ENCODE measurements at regions not wholly inside any gene's neighbourhood (a gene's known extent, or its start where the extent isn't known, plus 50 kb on each side); places are given as distances from the start of the nearest gene placed in this dataset.
A peak's percentile ranks its signal among the peaks of the same experiment; 100 is the strongest.

DNA sequence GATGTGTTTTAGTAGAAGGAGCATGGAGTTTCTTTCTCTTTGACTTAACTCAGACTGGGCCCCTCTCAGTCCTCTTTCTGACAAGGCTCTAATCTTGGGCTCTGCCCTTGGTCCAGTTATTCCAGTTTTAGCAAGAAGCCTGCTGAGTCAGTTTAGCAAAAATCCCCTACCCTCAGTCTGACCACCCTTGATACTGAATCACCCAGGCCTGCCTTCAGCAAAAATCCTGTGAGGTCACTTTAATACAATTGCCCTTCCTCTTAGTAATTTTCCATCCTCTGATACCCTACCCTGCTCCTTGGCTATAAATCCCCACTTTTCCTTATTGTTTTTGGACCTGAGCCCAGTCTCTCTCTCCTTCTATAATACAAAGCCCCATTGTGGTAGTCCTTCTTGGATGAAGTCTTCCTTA is 326.7 kb upstream of the NOX3 start:
- peak; percentile 97 for DNase-seq (ENCODE audit: low read depth)

DNA sequence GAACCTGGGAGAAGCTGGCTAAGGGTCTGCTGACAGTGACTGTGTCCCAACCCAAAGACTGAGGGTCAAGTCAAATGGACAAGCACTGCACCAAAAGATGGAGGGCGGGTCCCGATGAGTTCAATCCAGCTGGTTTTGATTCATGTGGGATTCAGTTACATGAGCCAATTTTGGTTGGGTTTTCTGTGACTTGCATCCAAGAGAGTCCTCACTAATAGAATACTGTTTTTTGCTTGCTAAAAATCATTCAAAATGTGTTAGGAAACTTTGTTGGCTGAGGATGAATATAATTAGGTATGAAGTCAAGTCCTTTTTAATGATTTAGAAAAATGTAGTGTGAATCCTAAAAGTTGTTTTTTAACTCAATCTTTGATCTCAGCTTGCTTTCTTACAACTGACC is 323.8 kb upstream of the NOX3 start:
- DNase-seq (ENCODE audit: low read depth) = no peak

DNA sequence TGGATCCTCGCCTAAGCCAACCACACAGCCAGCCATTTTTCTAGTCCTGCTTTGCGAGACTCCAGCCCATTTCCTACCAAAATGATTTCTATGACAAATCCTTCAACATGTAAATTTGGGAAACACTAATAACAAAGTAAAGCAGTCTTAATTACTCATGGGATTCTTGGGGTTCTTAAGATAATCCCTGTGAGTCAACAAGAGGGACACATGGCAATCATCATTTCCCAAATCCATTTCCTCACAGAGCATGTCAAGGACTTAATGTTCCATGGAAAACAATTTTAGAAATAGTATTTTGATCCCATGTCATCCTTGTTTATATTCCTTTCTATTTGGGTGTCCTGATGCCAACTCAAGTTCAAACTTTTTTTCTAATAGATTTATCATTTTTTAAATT is 322.7 kb upstream of the NOX3 start:
- no peak for DNase-seq (ENCODE audit: low read depth)

DNA sequence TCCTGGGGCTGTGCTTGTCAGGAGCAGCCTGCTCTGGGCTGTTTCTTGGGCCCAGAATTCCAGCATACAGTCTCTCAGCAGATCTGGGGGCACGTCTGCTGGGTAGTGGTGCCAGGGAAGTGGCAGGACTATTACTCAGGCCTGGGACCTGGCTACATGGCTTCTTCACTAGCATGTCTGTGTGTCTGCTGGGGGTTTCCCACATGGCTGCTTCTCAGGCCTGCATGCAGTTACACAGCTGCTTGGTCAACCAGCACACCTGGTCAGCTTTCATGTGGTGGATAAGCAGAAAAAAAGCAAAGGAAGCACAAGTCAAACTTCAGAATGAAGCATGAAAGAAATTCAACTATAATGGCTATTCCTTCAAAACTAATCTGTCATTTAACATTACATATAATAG is 316.2 kb upstream of the NOX3 start:
- DNase-seq (ENCODE audit: low read depth) = no peak

DNA sequence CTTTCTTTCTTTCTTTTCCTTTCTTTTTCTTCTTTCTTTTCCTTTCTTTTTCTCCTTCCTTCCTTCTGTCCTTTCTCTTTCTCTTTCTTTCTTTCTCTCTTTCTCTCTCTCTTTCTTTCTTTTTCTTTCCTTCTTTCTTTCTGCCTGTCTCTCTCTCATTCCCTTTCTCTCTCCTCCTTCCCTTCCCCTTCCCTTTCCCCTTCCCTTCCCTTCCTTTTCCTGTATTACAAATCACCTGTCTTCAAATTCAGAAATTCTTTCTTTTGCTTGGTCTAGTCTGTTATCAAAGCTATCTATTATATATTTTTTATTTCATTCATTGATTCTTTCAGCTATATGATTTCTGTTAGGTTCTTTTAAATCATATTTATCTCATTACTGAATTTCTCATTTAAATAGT is 315.2 kb upstream of the NOX3 start:
- no peak for DNase-seq (ENCODE audit: low read depth)

DNA sequence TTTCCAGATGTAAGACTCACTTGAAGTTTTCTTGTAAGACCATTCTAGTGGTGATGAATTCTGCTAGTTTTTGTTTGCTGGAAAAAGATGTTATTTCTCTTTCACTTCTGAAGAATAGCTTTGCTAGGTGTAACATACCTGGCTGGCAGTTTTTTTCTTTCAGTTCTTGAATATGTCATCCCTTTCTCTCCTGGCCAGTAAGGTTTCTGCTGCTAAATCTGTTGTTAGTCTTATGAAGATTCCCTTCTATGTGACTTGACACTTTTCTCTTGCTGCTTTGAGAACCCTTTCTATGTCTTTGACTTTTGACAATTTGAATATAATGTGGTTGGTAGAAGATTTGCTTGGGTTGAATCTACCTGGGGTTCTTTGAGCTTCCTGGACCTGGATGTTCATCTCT is 314.7 kb upstream of the NOX3 start:
- DNase-seq (ENCODE audit: low read depth) = no peak

DNA sequence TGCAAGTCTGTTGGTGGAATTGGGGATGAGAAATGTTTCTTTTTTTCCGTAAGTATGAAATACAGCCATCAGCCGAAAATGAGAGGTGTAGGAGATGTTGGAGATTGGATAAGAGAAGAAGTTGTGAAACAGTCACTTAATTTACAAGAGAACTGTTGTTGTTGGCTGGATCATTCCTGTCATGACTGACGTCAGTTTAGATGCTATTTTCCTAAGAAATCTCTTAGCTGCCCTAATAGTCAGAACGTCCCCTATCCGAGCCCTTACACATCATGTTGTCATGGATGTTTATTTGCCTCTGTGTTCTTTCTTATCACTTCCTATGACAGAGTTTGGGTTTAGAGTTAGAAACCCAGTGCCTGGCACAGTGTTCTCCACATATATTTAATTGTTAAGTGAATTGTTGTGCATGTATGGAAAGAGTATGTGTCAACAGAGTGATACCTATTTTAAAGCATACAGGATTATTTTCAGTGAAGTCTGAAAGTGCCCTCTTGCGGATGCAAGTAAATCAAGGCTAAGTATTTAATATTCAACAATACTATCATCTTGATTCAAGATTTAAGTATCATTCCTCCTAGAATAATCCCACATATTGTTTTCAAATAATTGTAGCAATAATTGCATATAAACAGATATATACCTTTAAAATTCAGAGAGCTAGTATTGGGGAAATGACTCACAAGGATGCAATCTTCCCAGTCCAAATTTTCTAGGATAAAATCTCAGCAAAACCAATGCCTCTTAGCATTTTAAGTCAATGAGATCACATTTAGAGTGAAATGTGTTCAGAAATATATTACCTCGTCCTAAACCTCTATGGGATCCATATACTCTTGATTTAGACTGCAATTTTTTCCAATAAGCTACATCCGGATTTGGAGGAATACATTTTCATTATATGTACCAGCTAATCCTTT is 309.9 kb upstream of the NOX3 start:
- DNase-seq (ENCODE audit: low read depth) = no peak

DNA sequence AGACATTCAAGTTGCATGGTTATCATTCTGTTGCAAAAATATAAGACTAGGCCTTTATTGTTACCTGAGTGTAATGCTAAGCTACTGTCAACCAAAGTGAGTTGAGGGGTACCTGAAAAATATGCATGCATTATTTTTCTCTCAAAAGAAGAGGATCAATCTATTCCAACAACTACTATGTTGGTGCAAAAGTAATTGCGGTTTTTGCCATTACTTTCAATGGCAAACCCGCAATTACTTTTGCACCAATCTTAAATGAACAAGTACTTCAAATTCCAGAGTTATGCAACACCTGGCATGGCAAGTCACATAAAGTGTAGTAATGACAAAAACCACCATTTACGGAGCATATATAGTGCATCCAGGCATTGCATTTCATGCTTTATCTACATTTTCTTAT is 307.0 kb upstream of the NOX3 start:
- no peak for DNase-seq (ENCODE audit: low read depth)

DNA sequence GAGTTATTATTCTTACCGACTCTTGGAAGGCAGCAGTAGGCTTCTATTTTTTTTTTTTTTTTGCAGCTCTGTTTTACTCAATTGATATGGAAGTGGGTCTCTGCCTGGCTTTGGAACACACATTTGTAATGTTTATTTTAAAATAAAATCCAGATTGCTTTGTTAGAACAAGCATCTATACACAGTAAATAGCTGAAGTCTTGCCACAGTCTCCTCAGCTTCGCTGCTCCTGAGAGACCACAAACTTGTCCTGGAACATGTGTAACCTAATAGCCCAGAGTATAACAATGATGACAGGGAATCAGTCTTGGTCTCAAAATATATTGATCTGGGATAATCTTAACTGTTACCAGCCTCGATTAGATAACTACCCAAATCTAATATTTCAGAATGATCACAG is 299.8 kb upstream of the NOX3 start:
- DNase-seq (ENCODE audit: low read depth) = no peak

DNA sequence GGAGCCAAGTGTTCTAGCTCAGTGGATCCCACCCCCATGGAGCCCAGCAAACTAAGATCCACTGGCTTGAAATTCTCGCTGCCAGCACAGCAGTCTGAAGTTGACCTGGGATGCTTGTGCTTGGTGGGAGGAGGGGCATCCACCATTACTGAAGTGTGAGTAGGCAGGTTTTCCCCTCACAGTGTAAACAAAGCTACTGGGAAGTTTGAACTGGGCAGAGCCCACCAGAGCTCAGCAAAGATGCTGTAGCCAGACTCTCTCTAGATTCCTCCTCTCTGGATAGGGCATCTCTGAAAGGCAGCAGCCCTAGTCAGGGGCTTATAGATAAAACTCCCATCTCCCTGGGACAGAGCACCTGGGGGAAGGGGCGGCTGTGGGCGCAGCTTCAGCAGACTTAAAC is 293.1 kb upstream of the NOX3 start:
- DNase-seq (ENCODE audit: low read depth) = peak; percentile 10

DNA sequence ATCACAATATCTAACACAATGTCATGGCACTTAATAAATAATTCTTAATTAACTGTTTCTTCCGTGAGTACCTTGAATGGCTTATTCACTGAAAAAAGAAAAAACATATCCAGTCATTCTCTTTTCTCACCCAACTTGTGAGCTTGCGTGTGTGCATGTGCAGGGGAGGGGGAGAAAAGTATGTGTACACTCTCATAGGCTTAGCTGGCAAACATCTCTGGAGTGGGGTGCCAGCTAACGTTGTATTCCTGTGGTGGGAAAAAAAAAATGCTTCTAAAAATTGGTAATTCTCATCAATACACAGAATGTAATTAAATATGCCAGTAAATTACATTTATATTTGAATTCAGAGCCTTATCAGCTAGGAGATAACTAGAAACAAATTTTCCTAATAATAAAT is 291.9 kb upstream of the NOX3 start:
- DNase-seq (ENCODE audit: low read depth) = no peak

DNA sequence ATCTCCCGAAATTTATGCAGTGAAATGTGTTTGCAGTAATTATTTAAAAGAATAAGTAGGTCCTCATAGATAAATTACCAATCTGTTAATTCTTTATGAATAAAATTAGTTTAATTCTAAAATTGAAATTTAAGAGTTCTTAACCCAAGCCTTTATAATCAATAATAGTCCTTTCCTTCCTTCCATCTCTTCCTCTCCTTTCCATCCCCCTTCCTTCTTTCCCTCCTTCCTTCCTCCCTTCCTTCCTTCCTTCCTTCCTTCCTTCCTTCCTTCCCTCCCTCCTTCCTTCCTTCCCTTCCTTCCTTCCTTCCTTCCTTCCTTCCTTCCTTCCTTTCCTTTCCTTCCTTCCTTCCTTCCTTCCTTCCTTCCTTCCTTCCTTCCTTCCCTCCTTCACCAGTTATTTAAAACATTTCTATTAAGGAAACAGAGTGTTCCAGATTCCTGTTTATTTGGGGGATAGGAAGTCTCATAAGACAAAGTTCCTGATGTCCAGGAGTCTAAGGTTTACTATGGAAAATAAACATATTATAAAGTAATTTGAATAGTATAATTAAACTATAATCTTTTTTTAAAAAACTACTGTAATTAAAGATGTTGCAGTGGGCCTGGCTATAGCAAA is 285.3 kb upstream of the NOX3 start:
- no peak for DNase-seq (ENCODE audit: low read depth)

DNA sequence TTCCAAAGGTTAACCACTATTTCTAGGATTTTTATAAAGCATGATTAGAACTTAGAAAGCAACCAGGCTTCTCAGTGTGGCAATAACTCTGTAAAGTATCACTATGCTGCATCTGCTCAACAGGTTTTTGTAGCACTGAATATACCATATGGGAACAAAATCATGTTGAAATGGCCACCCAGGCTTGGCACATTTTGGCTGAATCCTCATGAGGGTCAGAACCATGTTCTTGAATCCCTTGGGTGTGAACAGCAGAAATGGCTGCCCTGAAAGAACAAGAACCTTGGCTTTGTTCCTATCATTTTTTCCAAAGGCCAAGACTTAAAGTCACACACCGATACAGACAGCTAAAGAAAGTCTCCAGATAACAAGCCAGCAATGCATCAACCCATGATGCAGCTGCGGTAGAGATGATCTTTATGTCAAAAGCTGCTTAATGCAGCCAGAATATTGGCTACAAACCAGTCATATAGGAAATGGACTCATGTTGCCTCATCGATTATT is 283.0 kb upstream of the NOX3 start:
- no peak for DNase-seq (ENCODE audit: low read depth)

DNA sequence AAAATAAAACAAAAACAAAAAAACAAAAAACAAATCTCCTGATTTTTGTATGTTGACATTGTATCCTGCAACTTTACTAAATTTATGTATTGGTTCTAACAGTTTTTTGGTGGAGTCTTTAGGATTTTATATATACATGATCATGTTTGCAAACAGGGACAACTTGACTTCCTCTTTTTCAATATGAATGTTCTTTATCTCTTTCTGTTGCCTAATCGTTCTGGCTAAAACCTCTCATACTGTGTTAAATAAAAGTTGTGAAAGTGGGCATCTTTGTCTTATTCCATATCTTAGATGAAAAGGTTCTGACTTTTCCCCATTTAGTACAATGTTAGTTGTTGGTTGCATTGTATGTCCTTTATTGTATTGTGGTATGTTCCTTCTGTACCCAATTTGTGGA is 261.7 kb upstream of the NOX3 start:
- DNase-seq (ENCODE audit: low read depth) = no peak

DNA sequence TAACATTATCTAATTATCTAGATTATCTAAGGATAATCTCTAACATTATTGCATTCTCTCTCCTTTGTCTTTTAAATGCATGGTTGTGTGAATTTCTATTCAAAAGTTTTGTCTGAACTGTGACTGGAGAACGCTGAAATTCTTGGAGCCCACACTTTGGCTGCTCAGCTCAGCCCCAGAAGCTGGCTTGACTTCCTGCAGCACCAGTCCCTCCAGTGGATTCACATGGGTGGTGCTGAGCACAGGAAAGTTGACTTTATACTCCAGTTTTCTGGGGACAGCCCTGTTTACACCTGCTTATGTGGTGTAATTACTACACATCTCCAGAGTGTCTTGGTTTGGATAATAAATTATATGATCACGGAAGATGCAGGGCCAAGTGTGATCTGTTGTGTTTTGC is 255.1 kb upstream of the NOX3 start:
- no peak for DNase-seq (ENCODE audit: low read depth)

DNA sequence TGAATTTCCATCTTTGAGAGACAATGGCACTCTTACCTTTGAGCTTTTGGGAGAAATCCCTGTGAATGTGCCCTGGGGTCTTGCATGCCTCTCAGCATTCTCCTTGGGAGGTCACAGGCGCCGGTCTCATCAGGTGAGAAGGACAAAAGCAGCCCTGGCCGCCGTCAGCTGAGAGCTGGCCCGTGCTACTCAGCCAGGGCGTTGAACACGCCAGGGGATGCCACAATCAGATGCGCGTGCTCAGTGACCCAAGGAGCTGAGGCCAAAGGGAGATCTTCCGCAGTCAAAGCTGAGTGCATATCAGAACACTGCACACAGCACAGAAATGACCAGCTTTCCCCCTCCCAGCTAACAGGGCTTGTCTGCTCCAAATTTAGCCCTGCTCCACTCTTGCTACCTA is 253.6 kb upstream of the NOX3 start:
- DNase-seq (ENCODE audit: low read depth) = no peak

DNA sequence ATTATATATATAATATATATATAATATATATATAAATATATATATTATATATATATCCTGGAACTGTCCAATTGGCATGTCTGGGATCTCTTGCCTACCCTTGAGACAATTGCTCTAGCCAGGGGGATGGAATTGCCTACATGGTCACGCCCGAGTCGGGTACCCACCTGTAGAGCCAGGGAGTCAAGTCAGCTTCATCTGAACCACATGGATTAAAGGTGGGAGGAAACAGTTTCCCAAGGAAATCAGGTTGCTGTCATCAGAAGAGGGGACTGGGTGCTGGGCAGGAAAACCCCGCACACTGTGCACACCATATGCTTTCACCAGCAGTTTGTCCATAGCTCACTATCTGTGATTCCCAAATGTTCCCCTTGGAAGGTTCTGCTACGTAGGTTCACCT is 252.5 kb upstream of the NOX3 start:
- DNase-seq (ENCODE audit: low read depth) = no peak

DNA sequence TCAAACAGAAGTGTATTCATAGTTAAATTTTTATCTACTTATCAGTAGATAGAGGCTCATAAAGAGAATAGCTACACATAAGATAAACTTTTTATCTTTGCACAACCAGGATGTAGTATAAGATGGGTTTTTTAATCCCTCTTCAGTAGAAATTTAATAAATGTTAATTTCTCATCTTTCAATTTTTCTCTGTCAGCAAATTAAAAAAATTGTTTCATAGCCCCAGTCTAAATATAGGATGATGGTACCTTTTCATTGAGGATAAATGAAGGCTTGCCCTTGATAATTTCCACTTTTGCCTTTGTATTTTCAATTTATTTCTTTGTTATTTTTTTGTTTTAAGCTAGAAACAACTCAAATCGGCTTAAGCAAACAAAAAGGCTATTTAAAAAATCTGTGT is 251.2 kb upstream of the NOX3 start:
- no peak for DNase-seq (ENCODE audit: low read depth)

DNA sequence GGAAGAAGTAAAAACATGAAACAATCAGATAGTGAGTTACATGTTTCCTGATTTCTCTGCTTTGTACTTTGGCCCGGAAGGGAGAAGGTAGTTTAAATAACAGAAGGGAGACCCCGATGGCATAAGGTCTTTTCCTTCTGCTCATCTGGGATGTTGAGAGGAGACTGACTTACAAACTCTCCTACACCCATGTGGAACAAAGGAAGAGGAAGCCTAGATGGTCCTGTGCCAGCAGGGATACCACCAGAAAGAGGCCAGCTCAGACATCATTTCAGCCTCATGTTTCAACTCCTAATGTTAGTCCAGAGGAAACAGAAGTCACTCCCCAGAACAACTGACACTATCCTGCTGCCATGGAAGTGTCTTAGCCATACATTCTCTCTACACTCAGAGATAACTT is 250.7 kb upstream of the NOX3 start:
- DNase-seq (ENCODE audit: low read depth) = no peak

DNA sequence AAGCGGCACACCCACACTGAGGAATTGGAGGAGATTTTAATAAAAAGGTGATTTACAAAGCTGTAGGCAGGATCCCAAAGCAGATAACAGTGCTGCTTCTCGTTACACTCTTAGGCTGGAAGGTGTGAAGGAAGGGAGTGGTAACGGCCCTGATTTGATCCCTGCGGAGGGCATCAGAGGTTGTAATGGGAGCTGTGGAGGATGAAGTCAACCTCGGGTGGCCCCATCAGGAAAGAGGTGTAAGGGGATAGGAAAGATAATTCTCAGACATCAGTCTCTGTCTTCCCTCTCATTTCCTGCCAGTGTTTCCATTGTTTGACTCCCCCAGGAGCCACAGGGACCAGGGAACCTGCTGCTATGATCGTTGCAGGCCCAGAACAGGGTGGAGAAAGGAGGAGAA is 245.7 kb upstream of the NOX3 start:
- DNase-seq (ENCODE audit: low read depth) = no peak

DNA sequence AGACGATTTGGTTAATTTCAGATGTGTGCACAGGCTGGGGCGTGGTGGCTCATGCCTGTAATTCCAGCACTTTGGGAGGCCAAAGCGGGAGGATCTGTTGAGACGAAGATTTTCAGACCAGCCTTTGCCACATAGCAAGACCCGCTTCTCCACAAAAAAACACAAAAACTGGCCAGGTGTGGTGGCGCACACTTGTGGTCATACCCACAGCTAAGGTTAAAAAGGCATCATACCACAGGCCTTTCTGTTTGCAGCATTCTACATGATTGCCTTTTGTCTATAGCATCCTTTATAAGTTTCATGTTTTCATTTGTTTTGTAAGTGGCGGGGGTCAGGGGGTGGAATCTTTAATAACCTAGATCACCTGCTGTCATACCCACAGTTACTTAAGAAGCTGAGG is 239.9 kb upstream of the NOX3 start:
- no peak for DNase-seq (ENCODE audit: low read depth)

DNA sequence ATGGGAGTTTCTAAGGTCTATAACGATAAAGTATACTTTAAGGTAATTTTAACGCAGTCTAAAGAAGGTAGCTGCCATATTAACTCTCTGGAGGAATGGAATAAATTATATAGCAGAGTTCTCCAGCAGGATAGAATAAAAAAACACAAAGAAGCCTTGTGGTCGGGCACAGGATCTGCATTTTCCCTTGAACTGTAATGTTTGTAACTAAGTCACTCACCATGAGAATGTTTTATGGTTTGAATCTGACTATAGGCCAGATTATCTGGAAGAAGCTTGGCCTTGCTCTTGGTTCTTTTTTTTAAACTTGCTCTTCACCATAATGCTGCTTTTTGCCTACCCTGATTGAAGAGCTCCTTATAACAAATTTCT is 238.8 kb upstream of the NOX3 start:
- DNase-seq (ENCODE audit: low read depth) = peak; percentile 82

DNA sequence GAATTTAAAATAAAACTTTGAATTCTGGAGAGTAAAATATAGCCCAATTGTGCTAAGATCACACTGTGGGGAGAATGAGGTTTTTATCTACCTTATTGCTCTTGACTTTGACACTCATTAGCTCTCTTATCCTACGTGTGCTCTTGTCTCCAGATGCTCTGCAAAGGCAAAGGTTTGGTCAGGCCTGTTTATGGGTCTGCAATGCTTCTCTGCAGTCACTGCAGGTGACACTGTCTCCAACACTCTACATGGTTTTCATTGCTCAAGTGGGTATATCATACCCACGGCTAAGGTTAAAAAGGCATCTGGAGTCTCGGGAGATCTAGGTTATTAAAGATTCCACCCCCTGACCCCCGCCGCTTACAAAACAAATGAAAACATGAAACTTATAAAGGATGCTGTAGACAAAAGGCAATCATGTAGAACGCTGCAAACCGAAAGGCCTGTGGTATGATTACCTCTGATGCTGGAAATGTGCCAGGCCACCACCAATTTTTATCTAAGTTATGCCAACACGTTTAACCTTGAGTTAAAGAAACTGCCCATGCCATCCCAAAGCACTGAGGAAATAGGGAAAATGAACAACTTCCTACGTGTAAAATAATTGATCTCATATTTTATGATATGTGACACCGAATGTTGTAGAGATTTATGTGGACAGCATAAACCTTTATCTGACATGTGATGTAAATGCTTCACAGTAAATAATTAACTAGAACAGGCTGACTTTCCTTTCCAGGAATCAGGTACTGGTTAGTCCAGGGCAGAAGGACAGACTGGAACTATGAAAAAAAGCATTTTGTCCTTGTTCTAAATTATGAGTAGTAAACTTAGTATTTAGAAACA is 238.2 kb upstream of the NOX3 start:
- peak; percentile 89 for DNase-seq (ENCODE audit: low read depth)

Data from renal cortical epithelial cell (primary cell).